VCaP (cell line): ENCODE measurements at regions not wholly inside any gene's neighbourhood (a gene's known extent, or its start where the extent isn't known, plus 50 kb on each side); places are given as distances from the start of the nearest gene placed in this dataset.

Experiments used
- H3K27ac ChIP-seq: fragments of 450-650 bp; 2 replicates; pipeline ENCODE4 v1.5.1; 2017
- TF ChIP-seq, protein P1 (sequence below): fragments of 450-650 bp; conservative IDR thresholded peaks from 2 replicates; pipeline ENCODE4 v1.5.1; 2017; ENCODE audit warnings: mild to moderate bottlenecking, moderate library complexity

DNA sequence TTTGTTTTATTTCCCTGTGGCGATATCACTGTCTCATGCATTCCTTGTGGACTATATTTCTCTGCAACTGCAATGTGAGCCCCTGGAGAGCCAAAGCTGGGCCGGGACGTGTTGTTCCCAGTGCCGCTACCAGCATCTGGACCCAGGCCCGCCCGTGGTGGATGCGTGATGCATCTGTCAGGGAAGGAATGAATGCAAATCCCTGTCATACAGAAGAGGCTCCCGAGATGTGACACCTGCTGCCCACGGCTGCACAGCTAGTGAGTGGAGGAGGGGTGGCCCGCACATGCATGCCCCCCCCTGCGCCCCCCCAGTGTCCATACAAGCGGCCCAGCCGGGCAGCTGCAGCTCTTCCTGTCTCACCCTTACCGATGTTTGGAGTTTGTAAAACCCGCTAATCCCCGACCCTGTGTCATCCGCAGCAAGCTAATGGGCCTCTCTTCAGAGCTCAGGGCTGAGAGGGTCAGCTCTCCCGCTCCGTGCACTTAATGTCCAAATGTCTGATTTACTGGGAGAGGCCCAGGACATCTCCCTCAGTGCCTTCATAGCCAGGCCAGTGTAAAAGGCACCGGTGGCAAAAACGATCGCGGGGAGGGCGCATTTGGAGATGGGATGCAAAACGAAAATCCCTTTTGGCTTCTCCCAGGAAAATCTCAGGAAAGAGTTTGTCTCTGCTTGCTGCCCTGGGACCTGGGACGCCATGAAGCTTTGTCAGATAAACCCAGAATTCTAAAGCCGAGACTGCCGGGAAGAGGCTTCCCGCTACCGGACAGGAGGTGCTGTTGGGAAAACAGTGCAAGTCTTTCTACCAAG, 91.8 kb downstream of the FOXL1 start:
- no peak overlapping the region for H3K27ac ChIP-seq
- TF ChIP-seq, protein P1, sequence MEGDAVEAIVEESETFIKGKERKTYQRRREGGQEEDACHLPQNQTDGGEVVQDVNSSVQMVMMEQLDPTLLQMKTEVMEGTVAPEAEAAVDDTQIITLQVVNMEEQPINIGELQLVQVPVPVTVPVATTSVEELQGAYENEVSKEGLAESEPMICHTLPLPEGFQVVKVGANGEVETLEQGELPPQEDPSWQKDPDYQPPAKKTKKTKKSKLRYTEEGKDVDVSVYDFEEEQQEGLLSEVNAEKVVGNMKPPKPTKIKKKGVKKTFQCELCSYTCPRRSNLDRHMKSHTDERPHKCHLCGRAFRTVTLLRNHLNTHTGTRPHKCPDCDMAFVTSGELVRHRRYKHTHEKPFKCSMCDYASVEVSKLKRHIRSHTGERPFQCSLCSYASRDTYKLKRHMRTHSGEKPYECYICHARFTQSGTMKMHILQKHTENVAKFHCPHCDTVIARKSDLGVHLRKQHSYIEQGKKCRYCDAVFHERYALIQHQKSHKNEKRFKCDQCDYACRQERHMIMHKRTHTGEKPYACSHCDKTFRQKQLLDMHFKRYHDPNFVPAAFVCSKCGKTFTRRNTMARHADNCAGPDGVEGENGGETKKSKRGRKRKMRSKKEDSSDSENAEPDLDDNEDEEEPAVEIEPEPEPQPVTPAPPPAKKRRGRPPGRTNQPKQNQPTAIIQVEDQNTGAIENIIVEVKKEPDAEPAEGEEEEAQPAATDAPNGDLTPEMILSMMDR, result no peak

DNA sequence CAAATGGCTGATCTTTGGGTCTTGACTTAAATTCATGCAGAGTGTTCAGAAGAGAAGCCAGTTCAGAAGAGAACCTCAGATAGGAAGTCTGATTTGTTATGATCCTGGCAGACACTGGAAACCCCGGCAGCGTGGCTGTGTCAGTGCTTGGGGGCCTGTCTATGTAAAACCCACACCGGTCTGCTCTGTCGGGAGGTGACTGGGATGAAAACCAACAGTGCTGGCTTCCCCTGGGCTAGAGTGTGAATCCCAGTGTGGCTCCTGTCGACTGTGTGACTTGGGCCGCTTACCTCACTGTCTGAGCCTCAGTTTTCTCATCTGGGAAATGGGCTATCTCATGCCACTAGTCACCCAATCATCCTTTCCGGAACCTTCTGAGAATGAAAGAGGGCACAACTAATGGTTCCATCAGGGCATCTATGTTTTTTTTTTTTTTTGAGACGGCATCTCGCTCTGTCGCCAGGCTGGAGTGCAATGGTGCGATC, 92.4 kb downstream of the FOXL1 start:
- H3K27ac ChIP-seq, result no peak overlapping the region
- TF ChIP-seq, protein P1, result no peak

DNA sequence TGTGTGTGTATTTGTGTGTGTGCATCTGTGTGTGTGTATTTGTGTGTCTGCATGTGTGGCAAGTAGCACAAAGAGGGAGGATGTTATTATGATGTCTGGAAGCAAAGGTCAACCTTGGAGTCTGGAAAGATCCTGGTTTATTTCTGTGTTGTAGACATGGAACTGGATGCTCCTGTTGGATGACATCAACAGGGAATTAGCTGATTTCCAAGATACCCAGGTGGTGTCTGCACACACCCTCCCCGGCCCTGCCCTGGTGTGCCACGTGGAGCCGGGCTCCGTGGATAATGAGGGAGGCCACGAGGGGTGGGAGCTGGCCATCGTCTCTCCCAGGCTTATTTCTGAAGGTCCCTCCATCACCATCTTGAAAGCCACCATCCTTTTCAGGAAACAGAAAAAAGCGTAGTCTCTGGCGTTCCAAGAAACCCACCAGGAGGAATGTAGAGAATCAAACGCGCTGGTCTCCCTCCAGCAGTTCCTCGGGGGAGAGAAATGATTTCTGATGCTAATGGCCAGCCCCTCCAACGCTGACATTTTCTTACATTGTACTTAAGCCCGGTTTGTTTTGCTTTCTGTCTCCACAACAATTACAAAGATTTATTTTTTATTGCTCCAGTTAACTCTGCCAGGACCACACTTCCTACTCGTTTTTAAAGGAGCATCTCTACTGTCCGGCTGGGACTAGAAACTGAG, 93.3 kb downstream of the FOXL1 start:
- TF ChIP-seq, protein P1, result no peak
- H3K27ac ChIP-seq, result no peak overlapping the region

DNA sequence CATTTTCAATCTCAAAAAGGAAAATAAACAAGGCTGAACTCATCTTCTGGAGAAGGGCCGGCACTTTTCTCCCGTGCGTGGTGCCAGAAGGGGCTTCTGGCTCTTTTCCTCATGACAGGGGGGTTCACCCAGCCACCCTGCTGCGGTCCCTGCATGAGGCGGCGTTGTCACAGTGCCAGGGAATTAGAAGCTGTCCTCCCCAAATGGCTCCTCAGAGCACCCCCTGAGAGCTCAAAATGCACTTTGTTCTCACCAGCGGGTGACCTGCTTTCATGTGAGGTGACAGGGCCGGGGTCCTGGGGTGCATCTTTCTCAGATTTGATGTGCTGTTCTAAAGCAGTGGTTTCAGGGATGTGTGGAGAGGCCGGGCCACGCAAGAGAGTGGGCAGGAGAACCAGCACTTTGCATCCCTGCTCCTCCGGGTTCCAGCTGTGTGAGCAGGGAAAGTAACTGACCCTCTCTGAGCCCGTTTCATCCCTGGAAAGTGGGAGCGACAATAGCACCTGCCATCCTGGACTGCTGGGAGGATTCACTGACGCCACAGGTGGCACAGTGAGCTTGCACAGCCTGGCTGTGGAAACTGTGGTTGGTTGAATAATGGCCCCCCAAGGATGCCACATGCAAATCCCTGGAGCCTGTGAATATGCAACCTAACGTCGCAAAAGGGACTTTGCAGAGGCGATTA, 94.0 kb downstream of the FOXL1 start:
- no peak overlapping the region for H3K27ac ChIP-seq
- TF ChIP-seq, protein P1, result no peak

DNA sequence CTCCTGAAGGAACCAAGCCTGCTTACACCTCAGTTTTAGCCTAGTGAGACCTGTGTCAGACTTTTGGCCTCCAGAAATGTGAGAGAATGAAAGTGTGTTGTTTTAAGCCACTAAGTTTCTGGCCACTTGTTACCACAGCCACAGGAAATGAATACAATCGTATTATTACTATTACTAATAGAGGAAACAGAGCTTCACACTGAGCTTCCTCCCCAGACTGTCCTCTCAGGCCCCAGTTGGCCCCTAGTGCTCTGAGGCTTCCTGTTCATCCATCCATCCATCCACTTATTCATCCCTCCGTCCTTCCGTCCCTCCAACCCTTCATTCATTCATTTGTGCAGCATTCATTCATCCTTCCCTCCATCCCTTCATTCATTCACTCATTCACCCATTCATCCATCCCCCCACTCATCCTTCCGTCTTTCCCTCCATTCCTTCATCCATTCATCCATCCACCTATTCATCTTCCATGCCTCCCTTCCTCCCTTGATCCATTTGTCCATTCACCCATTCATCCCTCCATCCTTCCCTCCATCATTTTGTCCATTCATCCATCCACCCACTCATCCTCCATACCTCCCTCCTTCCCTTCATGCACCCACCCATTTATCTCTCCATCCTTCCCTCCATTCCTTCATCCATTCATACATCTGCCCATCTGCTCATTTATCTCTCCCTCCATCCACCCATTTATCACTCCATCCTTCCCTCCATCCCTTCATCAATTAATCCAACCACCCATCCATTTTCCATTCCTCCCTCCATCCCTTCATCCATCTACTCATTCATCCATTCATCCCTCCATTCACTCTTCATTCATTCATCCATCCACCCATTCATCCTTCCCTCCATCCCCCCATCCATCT, 95.0 kb downstream of the FOXL1 start:
- H3K27ac ChIP-seq, result no peak overlapping the region
- TF ChIP-seq, protein P1, result no peak

DNA sequence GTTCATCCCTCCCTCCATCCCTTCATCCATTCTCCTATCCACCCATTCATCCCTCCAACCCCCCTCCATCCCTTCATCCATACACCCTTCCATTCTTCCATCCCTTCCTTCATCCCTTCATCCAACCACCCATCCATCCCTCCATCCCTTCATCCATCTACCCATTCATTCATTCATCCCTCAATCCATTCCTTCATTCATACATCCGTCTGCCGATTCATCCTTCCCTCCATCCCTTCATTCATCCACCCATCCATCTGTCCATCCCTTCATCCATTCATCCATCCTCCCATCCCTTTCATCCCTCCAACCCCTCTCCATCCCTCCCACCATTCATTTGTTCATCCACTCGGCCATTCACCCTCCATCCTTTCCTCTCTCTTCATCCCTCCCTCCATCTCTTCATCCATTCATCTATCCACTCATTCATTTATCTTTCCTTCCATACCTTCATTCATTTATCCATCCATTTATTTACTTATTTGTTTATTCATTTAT, 95.7 kb downstream of the FOXL1 start:
- TF ChIP-seq, protein P1, result no peak
- H3K27ac ChIP-seq, result no peak overlapping the region
